Neural cell (in vitro differentiated cells): ENCODE measurements at regions not wholly inside any gene's neighbourhood (a gene's known extent, or its start where the extent isn't known, plus 50 kb on each side); places are given as distances from the start of the nearest gene placed in this dataset.

ENCODE experiments used
- H2AFZ ChIP-seq: fragments of 200-600, 300-800 bp; sonication (generic), shearing (Covaris generic); 2 replicates; pipeline ENCODE4 v1.6.0; 2014; ENCODE audit warnings: low read depth, mild to moderate bottlenecking, antibody characterized with exemption, low read length, moderate library complexity
- H3F3A ChIP-seq: fragments of 200-600 bp; shearing (Covaris generic); 2 replicates; pipeline ENCODE4 v1.6.1; 2016; ENCODE audit warnings: mild to moderate bottlenecking, moderate library complexity, mixed read lengths, antibody characterized with exemption, low read length; ENCODE audit not compliant: insufficient read depth, poor library complexity, severe bottlenecking
- H3K27ac ChIP-seq: fragments of 200-600, 300-800 bp; sonication (generic), shearing (Covaris generic); 2 replicates; pipeline ENCODE4 v1.5.1; 2014; ENCODE audit warnings: mild to moderate bottlenecking, low read length, moderate library complexity
- H3K27me3 ChIP-seq: fragments of 300-800, 200-600 bp; sonication (generic), shearing (Covaris generic); 2 replicates; pipeline ENCODE4 v1.6.0; 2014; ENCODE audit warnings: mild to moderate bottlenecking, low read depth, low read length, moderate library complexity; ENCODE audit not compliant: insufficient read depth
- H3K36me3 ChIP-seq: fragments of 300-800, 200-600 bp; sonication (generic), shearing (Covaris generic); 2 replicates; pipeline ENCODE4 v1.5.1; 2014; ENCODE audit warnings: mild to moderate bottlenecking, antibody characterized with exemption, low read length, moderate library complexity; ENCODE audit not compliant: insufficient read depth
- H3K4me2 ChIP-seq: fragments of 300-800, 200-600 bp; sonication (generic), shearing (Covaris generic); 2 replicates; pipeline ENCODE4 v1.6.0; 2014; ENCODE audit warnings: mild to moderate bottlenecking, low read length
- H3K4me3 ChIP-seq: fragments of 300-800, 200-600 bp; sonication (generic), shearing (Covaris generic); 2 replicates; pipeline ENCODE4 v1.5.1; 2014; ENCODE audit warnings: mild to moderate bottlenecking, low read length, moderate library complexity
- H3K79me2 ChIP-seq: fragments of 200-600 bp; shearing (Covaris generic); replicated peaks from 2 replicates; pipeline ENCODE4 v1.6.0; 2014; ENCODE audit warnings: mild to moderate bottlenecking, low read length, moderate library complexity; ENCODE audit not compliant: insufficient read depth
- H3K9ac ChIP-seq: fragments of 300-800, 200-600 bp; sonication (generic), shearing (Covaris generic); 2 replicates; pipeline ENCODE4 v1.6.1; 2016; ENCODE audit warnings: mild to moderate bottlenecking, low read length, mixed read lengths
- H3K9me2 ChIP-seq: fragments of 200-600 bp; shearing (Covaris generic); 2 replicates; pipeline ENCODE4 v1.6.1; 2016; ENCODE audit warnings: mild to moderate bottlenecking, low read length, mixed read lengths; ENCODE audit not compliant: insufficient read depth
- H3K9me3 ChIP-seq: fragments of 200-600, 300-800 bp; sonication (generic), shearing (Covaris generic); 2 replicates; pipeline ENCODE4 v1.6.1; 2016; ENCODE audit warnings: mild to moderate bottlenecking, mixed run types, low read length, moderate library complexity, mixed read lengths
- H4K20me1 ChIP-seq: fragments of 200-600 bp; shearing (Covaris generic); 2 replicates; pipeline ENCODE4 v1.6.1; 2016; ENCODE audit warnings: mild to moderate bottlenecking, mixed run types; ENCODE audit not compliant: insufficient read depth
- EP300 ChIP-seq: fragments of 450-650 bp; conservative IDR thresholded peaks from 2 replicates; pipeline ENCODE4 v1.6.1; 2014; ENCODE audit warnings: antibody characterized with exemption, mild to moderate bottlenecking, moderate library complexity; ENCODE audit not compliant: poor library complexity, severe bottlenecking
- EZH2 ChIP-seq: fragments of 200-600, 300-800 bp; shearing (Covaris generic), sonication (generic); IDR thresholded peaks from 2 replicates; pipeline ENCODE4 v1.6.1; 2014; ENCODE audit warnings: antibody characterized with exemption, low read length, borderline replicate concordance, mild to moderate bottlenecking; ENCODE audit not compliant: insufficient read depth, poor library complexity, severe bottlenecking
- MXI1 ChIP-seq: fragments of 450-650 bp; conservative IDR thresholded peaks from 2 replicates; pipeline ENCODE4 v1.6.1; 2014; ENCODE audit warnings: antibody characterized with exemption, mild to moderate bottlenecking; ENCODE audit not compliant: poor library complexity, severe bottlenecking
- POLR2AphosphoS5 ChIP-seq: IDR thresholded peaks from 2 replicates; pipeline ENCODE4 v1.6.1; 2012
- RAD21 ChIP-seq: fragments of 450-650 bp; conservative IDR thresholded peaks from 2 replicates; pipeline ENCODE4 v1.6.1; 2014; ENCODE audit warnings: antibody characterized with exemption, mild to moderate bottlenecking, moderate library complexity
- SMC3 ChIP-seq: fragments of 450-650 bp; conservative IDR thresholded peaks from 2 replicates; pipeline ENCODE4 v1.6.1; 2014; ENCODE audit warnings: antibody characterized with exemption, mild to moderate bottlenecking, moderate library complexity; ENCODE audit not compliant: poor library complexity
- TAF1 ChIP-seq: IDR thresholded peaks from 2 replicates; pipeline ENCODE4 v1.6.1; 2012; ENCODE audit warnings: low read depth
- TF ChIP-seq, protein P1 (sequence below): fragments of 450-650 bp; IDR thresholded peaks from 2 replicates; pipeline ENCODE4 v1.5.1; 2014; ENCODE audit warnings: antibody characterized with exemption, mild to moderate bottlenecking, moderate library complexity; ENCODE audit not compliant: poor library complexity, severe bottlenecking
- TF ChIP-seq, protein P2 (sequence below): IDR thresholded peaks from 2 replicates; pipeline ENCODE4 v1.6.1; 2012; ENCODE audit warnings: borderline replicate concordance

DNA sequence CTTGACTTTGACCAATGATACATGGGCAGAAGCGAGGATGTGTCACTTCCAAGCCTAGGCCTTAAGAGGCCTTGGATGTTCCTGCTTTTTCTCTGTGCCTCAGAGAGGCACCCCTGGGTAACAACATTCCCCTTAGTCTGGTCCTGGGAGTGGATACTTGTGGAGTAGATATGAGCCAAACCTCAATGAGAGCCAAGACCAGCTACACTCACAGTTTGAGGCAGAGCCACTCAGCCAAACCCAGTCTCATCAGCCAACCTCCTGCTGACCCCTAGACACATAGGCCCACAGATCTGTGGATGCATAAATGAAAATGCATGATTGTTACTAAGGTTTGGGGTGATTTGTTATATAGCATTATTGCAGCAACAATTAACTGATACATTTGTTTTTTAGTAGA, 114.2 kb downstream of the ZNF621 start:
- no peaks in the 10 kb centered on the region for H3K27me3 ChIP-seq
- no peaks in the 10 kb centered on the region for H3F3A ChIP-seq
- TF ChIP-seq MXI1, result no peak
- TF ChIP-seq EZH2, result no peak
- TF ChIP-seq SMC3, result no peak
- TF ChIP-seq EP300, result no peak
- TF ChIP-seq, protein P1, sequence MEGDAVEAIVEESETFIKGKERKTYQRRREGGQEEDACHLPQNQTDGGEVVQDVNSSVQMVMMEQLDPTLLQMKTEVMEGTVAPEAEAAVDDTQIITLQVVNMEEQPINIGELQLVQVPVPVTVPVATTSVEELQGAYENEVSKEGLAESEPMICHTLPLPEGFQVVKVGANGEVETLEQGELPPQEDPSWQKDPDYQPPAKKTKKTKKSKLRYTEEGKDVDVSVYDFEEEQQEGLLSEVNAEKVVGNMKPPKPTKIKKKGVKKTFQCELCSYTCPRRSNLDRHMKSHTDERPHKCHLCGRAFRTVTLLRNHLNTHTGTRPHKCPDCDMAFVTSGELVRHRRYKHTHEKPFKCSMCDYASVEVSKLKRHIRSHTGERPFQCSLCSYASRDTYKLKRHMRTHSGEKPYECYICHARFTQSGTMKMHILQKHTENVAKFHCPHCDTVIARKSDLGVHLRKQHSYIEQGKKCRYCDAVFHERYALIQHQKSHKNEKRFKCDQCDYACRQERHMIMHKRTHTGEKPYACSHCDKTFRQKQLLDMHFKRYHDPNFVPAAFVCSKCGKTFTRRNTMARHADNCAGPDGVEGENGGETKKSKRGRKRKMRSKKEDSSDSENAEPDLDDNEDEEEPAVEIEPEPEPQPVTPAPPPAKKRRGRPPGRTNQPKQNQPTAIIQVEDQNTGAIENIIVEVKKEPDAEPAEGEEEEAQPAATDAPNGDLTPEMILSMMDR, result no peak
- no peak for TF ChIP-seq POLR2AphosphoS5
- TF ChIP-seq, protein P2, sequence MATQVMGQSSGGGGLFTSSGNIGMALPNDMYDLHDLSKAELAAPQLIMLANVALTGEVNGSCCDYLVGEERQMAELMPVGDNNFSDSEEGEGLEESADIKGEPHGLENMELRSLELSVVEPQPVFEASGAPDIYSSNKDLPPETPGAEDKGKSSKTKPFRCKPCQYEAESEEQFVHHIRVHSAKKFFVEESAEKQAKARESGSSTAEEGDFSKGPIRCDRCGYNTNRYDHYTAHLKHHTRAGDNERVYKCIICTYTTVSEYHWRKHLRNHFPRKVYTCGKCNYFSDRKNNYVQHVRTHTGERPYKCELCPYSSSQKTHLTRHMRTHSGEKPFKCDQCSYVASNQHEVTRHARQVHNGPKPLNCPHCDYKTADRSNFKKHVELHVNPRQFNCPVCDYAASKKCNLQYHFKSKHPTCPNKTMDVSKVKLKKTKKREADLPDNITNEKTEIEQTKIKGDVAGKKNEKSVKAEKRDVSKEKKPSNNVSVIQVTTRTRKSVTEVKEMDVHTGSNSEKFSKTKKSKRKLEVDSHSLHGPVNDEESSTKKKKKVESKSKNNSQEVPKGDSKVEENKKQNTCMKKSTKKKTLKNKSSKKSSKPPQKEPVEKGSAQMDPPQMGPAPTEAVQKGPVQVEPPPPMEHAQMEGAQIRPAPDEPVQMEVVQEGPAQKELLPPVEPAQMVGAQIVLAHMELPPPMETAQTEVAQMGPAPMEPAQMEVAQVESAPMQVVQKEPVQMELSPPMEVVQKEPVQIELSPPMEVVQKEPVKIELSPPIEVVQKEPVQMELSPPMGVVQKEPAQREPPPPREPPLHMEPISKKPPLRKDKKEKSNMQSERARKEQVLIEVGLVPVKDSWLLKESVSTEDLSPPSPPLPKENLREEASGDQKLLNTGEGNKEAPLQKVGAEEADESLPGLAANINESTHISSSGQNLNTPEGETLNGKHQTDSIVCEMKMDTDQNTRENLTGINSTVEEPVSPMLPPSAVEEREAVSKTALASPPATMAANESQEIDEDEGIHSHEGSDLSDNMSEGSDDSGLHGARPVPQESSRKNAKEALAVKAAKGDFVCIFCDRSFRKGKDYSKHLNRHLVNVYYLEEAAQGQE, result no peak
- no peak overlapping the region for H3K4me3 ChIP-seq
- no peaks in the 10 kb centered on the region for H3K79me2 ChIP-seq
- H2AFZ ChIP-seq, result no peak overlapping the region
- H3K9me3 ChIP-seq, result no peaks in the 10 kb centered on the region
- no peak overlapping the region for H3K27ac ChIP-seq
- no peak overlapping the region for H3K4me2 ChIP-seq
- no peak overlapping the region for H3K9ac ChIP-seq
- no peaks in the 10 kb centered on the region for H3K36me3 ChIP-seq
- H3K9me2 ChIP-seq, result no peaks in the 10 kb centered on the region
- no peaks in the 10 kb centered on the region for H4K20me1 ChIP-seq

DNA sequence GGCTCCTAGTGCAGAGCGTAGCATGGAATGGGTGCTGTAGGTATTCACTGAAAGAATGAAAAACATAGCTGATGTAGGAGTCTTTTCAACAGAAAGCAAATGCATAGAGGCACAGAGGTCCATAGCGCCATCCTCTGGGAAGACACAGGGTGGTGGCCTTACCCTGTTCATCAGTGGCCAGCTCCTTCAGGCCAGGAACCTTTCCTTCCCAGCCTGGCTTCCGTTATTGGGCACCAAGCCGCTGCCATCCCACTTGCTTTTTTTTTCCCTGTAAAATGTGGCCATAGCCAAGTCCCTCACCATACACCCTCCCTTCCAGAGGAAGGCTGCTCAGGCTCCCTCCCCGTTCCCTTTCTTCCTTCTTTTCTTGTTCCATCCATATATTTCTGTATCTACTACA, 118.1 kb downstream of the ZNF621 start:
- Histone ChIP-seq H3K4me3 (no peak overlapping the region), H3K36me3 (no peaks in the 10 kb centered on the region), H3K9ac (no peak overlapping the region), H3K27ac (no peak overlapping the region), H4K20me1 (no peaks in the 10 kb centered on the region), H3K9me2 (no peaks in the 10 kb centered on the region), H3F3A (no peaks in the 10 kb centered on the region), H3K27me3 (no peaks in the 10 kb centered on the region), H3K79me2 (no peaks in the 10 kb centered on the region), H3K4me2 (no peak overlapping the region), H3K9me3 (no peaks in the 10 kb centered on the region), H2AFZ (no peak overlapping the region)
- TF ChIP-seq POLR2AphosphoS5, result no peak
- TF ChIP-seq MXI1, result no peak
- no peak for TF ChIP-seq RAD21
- TF ChIP-seq EP300, result no peak

DNA sequence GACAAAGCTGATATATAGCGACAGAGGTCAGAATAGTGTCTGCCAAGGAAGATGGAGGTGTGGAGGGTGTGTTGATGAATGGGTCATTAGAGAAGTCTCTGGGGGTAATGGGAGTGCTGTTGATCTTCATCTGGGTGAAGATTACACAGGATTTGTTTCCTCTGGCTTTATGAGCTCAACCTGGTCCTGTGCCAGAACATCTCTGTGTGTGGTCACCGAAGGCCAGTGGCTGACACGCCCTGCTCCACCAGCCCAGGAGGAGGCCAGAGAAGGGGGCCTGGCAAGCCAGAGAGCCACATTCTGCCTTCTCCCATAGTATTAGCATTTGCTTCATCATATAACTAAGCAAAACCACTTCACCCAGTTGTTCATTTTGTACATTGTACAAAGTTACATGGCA, 121.1 kb downstream of the ZNF621 start:
- Histone ChIP-seq H3K27me3 (no peaks in the 10 kb centered on the region), H3K9me2 (no peaks in the 10 kb centered on the region), H3K4me2 (no peak overlapping the region), H4K20me1 (no peaks in the 10 kb centered on the region), H3K27ac (no peak overlapping the region), H2AFZ (no peak overlapping the region), H3K79me2 (no peaks in the 10 kb centered on the region), H3K9me3 (no peaks in the 10 kb centered on the region), H3K36me3 (no peaks in the 10 kb centered on the region), H3F3A (no peaks in the 10 kb centered on the region), H3K4me3 (no peak overlapping the region), H3K9ac (no peak overlapping the region)
- TF ChIP-seq POLR2AphosphoS5, result no peak
- TF ChIP-seq TAF1, result no peak
- no peak for TF ChIP-seq SMC3
- no peak for TF ChIP-seq RAD21
- TF ChIP-seq, protein P1, result no peak
- no peak for TF ChIP-seq MXI1
- TF ChIP-seq, protein P2, result no peak
- TF ChIP-seq EZH2, result no peak
- TF ChIP-seq EP300, result no peak
